HG03175 (cell line): ENCODE measurements at regions not wholly inside any gene's neighbourhood (a gene's known extent, or its start where the extent isn't known, plus 50 kb on each side); places are given as distances from the start of the nearest gene placed in this dataset.

Experiments
- ATAC-seq: cut with Tn5 transposase; IDR thresholded peaks from one replicate; pipeline ENCODE4 v1.9.1; 2021; ENCODE audit warnings: mild to moderate bottlenecking, moderate library complexity; ENCODE audit not compliant: unreplicated experiment

GRCh38 chr6:155747491-155747890, 291.9 kb upstream of the NOX3 start:
- ATAC-seq: no peak

- no peak for ATAC-seq
These were observed 285.3 kb upstream of the NOX3 start for GRCh38 chr6:155740781-155741399.

- no peak for ATAC-seq
These were observed 283.0 kb upstream of the NOX3 start for GRCh38 chr6:155738602-155739105.

GRCh38 chr6:155717374-155717773, 261.7 kb upstream of the NOX3 start:
- no peak for ATAC-seq

- ATAC-seq: no peak
These were observed 255.1 kb upstream of the NOX3 start for GRCh38 chr6:155710704-155711103.

GRCh38 chr6:155709262-155709661, 253.6 kb upstream of the NOX3 start:
- ATAC-seq: no peak

- no peak for ATAC-seq
These were observed 252.5 kb upstream of the NOX3 start for GRCh38 chr6:155708100-155708499.

- no peak for ATAC-seq
These were observed 251.2 kb upstream of the NOX3 start for GRCh38 chr6:155706806-155707205.

- no peak for ATAC-seq
These were observed 250.7 kb upstream of the NOX3 start for GRCh38 chr6:155706341-155706740.

- ATAC-seq: no peak
These were observed 245.7 kb upstream of the NOX3 start for GRCh38 chr6:155701342-155701741.

- no peak for ATAC-seq
These were observed 239.9 kb upstream of the NOX3 start for GRCh38 chr6:155695495-155695894.

- no peak for ATAC-seq
These were observed 238.8 kb upstream of the NOX3 start for GRCh38 chr6:155694419-155694790.

- no peak for ATAC-seq
These were observed 238.2 kb upstream of the NOX3 start for GRCh38 chr6:155693573-155694418.

GRCh38 chr6:155690820-155691219, 235.2 kb upstream of the NOX3 start:
- no peak for ATAC-seq

GRCh38 chr6:155687645-155688044, 232.0 kb upstream of the NOX3 start:
- ATAC-seq: no peak

- ATAC-seq: no peak
These were observed 229.0 kb upstream of the NOX3 start for GRCh38 chr6:155684416-155685196.

- ATAC-seq: no peak
These were observed 222.7 kb upstream of the NOX3 start for GRCh38 chr6:155678361-155678760.

- no peak for ATAC-seq
These were observed 220.7 kb upstream of the NOX3 start for GRCh38 chr6:155676346-155676745.

GRCh38 chr6:155670655-155671054, 215.0 kb upstream of the NOX3 start:
- ATAC-seq: no peak

GRCh38 chr6:155660251-155660977, 204.8 kb upstream of the NOX3 start:
- no peak for ATAC-seq

GRCh38 chr6:155656024-155656423, 200.4 kb upstream of the NOX3 start:
- no peak for ATAC-seq
